Uterus (tissue), 3 donors: ENCODE measurements at regions not wholly inside any gene's neighbourhood (a gene's known extent, or its start where the extent isn't known, plus 50 kb on each side); places are given as distances from the start of the nearest gene placed in this dataset.

Experiments used
- DNase-seq, 2 donors: peaks; one replicate each; pipeline ENCODE4 v3.0.0-alpha.2; 2019 to 2020
- H3K27ac ChIP-seq, 2 donors: fragments of 200-600 bp; sonication (generic); 1 replicate in 1 of 2; 2 replicates in 1 of 2; pipeline ENCODE4 v1.5.1; 2016 to 2018
- H3K27me3 ChIP-seq, 2 donors: fragments of 200-600 bp; sonication (generic); one replicate each; pipeline ENCODE4 v1.5.1; 2018 to 2019; ENCODE audit warnings: control low read depth in 1 of 2
- H3K36me3 ChIP-seq, 2 donors: fragments of 200-600 bp; sonication (generic); one replicate each; pipeline ENCODE4 v1.5.1; 2019; ENCODE audit warnings: control low read depth in 1 of 2
- H3K4me1 ChIP-seq, 2 donors: fragments of 200-600 bp; sonication (generic); one replicate each; pipeline ENCODE4 v1.5.1; 2018 to 2019; ENCODE audit warnings: control low read depth in 1 of 2
- H3K4me3 ChIP-seq, 2 donors: fragments of 200-600 bp; sonication (generic); 1 replicate in 1 of 2; 2 replicates in 1 of 2; pipeline ENCODE4 v1.5.1; 2018 to 2019; ENCODE audit warnings: mild to moderate bottlenecking in 1 of 2
- H3K9me3 ChIP-seq, 2 donors: fragments of 200-600 bp; sonication (generic); one replicate each; pipeline ENCODE4 v1.5.1; 2019; ENCODE audit warnings: control low read depth in 1 of 2
- POLR2A ChIP-seq, 2 donors: fragments of 450-650 bp; IDR thresholded peaks; one replicate each; pipeline ENCODE4 v1.6.1; 2016; ENCODE audit warnings: antibody characterized with exemption in 2 of 2, mild to moderate bottlenecking in 1 of 2, moderate library complexity in 1 of 2
- intact Hi-C: fragments of 100-400 bp; cut with DNase I; formaldehyde crosslinking; loops from one replicate; pipeline ENCODE4 v1.15.1; 2023; ENCODE audit warnings: low total_unique reads
- TF ChIP-seq, protein P1 (sequence below), 4 experiments: fragments of 200-600 bp in 2 of 4; fragments of 450-650 bp in 2 of 4; sonication (generic) in 2 of 4; IDR thresholded peaks; one replicate each; pipeline ENCODE4 v1.5.1; 2016 to 2019; ENCODE audit warnings: antibody characterized with exemption in 4 of 4, mild to moderate bottlenecking in 2 of 4, moderate library complexity in 1 of 4
- donor health status: DM: yes; HTN: yes; CAD: no.

DNA sequence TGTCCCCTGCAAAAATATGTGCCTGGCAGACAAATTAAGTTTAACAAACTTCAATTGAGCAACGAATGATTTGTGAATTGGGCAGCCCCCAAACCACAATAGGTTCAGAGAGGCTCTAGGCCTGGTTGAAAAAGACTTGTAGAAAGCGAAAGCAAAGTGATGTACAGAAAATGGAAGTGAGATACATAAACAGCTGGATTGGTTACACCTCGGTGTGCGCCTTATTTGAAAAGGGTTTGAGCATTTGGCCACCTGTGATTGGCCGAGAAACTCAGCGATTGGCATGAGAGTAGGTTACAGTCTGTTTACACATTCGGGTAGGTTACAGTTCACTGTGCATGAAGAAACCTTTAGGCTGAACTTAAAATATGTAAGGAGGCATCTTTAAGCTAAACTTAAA lies 136.9 kb downstream of the CD83 start:
- H3K4me3 ChIP-seq: no peak overlapping the region
- no peaks in the 10 kb centered on the region for H3K36me3 ChIP-seq
- no peaks in the 10 kb centered on the region for H3K27me3 ChIP-seq
- TF ChIP-seq, protein P1, sequence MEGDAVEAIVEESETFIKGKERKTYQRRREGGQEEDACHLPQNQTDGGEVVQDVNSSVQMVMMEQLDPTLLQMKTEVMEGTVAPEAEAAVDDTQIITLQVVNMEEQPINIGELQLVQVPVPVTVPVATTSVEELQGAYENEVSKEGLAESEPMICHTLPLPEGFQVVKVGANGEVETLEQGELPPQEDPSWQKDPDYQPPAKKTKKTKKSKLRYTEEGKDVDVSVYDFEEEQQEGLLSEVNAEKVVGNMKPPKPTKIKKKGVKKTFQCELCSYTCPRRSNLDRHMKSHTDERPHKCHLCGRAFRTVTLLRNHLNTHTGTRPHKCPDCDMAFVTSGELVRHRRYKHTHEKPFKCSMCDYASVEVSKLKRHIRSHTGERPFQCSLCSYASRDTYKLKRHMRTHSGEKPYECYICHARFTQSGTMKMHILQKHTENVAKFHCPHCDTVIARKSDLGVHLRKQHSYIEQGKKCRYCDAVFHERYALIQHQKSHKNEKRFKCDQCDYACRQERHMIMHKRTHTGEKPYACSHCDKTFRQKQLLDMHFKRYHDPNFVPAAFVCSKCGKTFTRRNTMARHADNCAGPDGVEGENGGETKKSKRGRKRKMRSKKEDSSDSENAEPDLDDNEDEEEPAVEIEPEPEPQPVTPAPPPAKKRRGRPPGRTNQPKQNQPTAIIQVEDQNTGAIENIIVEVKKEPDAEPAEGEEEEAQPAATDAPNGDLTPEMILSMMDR (IDR thresholded peaks at IDR 0.05): no peak
- TF ChIP-seq POLR2A (IDR thresholded peaks at IDR 0.05): no peak
- no peaks in the 10 kb centered on the region for H3K9me3 ChIP-seq
- intact Hi-C loops: no loop called here
- no peak for DNase-seq
- H3K4me1 ChIP-seq: no peaks in the 10 kb centered on the region
- no peak overlapping the region for H3K27ac ChIP-seq

DNA sequence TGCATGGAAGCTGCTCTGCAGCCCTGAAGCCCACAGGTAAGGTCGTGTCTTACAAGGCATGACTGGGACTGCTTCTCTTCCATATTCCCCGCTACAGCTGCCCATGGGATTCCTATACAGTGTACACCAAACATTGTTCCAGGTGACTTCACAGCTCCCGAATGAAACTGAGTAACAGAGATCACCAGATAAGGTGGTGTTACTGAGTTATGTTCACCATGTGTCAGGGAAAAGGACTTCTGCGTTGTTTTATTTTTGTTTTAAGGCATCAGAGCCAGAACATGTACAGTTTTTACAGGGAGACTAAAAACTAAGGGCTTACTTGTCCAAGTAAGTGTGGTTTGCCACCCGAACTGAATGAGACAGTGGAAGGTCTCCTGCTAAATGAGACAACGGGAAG lies 138.3 kb downstream of the CD83 start:
- Histone ChIP-seq H3K4me1 (no peaks in the 10 kb centered on the region), H3K4me3 (no peak overlapping the region), H3K27ac (no peak overlapping the region), H3K9me3 (no peaks in the 10 kb centered on the region), H3K27me3 (no peaks in the 10 kb centered on the region), H3K36me3 (no peaks in the 10 kb centered on the region)
- DNase-seq: no peak
- intact Hi-C loops: no loop called here
- TF ChIP-seq, protein P1 (IDR thresholded peaks at IDR 0.05): no peak
- TF ChIP-seq POLR2A (IDR thresholded peaks at IDR 0.05): no peak

DNA sequence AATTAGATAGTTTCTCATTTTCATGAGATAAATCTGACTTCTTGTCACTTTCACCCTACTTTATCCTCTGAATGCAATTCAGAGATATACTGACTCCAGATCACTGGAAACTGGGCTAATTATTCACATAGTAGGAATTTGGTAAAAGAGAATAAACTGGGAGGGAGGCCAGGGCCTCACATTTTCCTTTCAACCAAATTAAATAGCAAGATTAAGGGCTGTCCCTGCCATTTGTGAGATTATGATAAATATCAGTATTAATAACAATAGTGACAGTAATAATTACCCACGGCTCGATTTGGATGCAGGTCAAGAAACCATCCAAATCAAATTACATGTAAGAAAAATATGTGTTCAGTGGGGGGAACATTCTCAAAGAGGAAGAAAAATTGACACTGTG lies 140.5 kb downstream of the CD83 start:
- no peaks in the 10 kb centered on the region for H3K9me3 ChIP-seq
- H3K27me3 ChIP-seq: no peaks in the 10 kb centered on the region
- intact Hi-C loops: no loop called here
- no peaks in the 10 kb centered on the region for H3K4me1 ChIP-seq
- TF ChIP-seq, protein P1 (IDR thresholded peaks at IDR 0.05): no peak
- TF ChIP-seq POLR2A (IDR thresholded peaks at IDR 0.05): no peak
- no peaks in the 10 kb centered on the region for H3K36me3 ChIP-seq
- no peak for DNase-seq
- H3K4me3 ChIP-seq: no peak overlapping the region
- H3K27ac ChIP-seq: no peak overlapping the region

DNA sequence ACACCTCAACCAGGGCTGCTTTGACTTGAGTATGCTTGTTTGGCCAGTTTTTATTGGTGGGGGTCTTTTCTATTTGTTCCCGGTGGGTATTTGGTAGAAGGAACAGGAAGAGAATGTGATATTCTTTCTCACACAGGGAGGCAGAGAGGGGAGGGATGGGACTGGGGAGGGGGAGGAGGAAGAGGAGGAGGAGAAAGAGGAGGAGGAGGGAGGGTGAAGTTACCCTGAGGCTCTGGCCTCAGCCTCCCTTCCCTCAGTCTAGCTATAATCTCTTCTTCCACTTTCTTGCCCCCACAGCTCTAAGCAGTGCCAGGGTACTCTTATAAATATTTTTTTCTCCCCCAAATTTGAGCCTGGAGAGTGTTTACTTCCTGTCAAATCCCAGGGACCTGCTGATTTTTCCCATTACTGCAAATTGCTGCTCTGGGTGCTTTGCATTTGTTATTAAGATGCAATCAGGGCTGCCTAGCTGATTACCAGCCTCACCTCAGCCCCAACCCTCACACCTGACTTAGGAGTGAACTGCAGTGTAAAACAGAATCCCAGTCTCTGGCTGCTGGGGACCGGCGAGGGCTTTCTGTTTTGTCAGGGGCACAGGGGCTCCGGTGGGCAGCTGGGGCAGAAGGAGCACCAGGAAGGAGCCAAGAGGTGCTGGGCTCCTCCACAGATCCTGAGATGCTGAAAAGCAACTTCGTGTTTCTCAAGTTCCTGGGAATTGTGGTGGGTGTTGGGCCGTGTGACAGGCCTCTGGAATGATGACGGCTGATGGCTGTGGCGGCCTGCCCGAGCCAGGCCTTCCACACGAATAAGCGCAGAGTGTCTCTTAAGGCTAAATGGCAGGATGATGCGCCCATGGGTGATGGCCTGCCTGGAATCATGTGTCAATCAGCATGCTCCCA lies 141.4 kb downstream of the CD83 start:
- no peaks in the 10 kb centered on the region for H3K36me3 ChIP-seq
- no peaks in the 10 kb centered on the region for H3K9me3 ChIP-seq
- no peaks in the 10 kb centered on the region for H3K27me3 ChIP-seq
- TF ChIP-seq POLR2A (IDR thresholded peaks at IDR 0.05): no peak
- TF ChIP-seq, protein P1 (IDR thresholded peaks at IDR 0.05): no peak
- intact Hi-C loops: no loop called here
- no peak for DNase-seq
- H3K4me1 ChIP-seq: no peaks in the 10 kb centered on the region
- H3K4me3 ChIP-seq: no peak overlapping the region
- H3K27ac ChIP-seq: no peak overlapping the region

DNA sequence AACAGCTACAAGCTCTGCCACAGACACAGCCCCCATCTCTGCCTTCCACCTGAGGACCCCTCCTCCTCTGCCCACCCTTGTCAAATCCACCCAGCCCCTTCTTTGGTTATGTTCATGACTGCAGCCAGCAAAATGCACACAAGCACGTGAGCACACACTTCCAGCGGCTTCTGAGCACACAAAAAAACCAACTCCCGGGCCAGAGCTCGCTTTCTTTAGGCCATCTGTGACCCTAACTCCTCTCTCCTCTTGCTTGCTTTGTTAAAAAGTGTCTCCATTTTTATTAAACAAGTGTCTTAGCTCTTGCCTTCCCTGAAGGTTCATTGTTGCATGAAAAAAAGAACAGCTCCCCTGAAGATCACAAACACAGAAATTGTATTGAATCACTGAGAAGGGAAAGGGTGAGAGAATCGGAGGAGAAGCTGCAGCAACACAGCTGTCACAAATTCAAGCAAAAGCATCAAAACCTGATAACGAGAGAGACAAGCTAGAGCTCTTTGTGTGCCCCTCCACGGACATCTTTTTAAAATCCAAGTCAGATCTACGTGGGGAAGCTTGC lies 142.1 kb downstream of the CD83 start:
- TF ChIP-seq POLR2A (IDR thresholded peaks at IDR 0.05): no peak
- TF ChIP-seq, protein P1 (IDR thresholded peaks at IDR 0.05): no peak
- Histone ChIP-seq H3K36me3 (no peaks in the 10 kb centered on the region), H3K9me3 (no peaks in the 10 kb centered on the region), H3K27ac (no peak overlapping the region), H3K4me3 (no peak overlapping the region), H3K4me1 (no peaks in the 10 kb centered on the region), H3K27me3 (no peaks in the 10 kb centered on the region)
- intact Hi-C loops: no loop called here
- DNase-seq: no peak
